Caco-2 (cell line): ENCODE measurements at regions not wholly inside any gene's neighbourhood (a gene's known extent, or its start where the extent isn't known, plus 50 kb on each side); places are given as distances from the start of the nearest gene placed in this dataset.

Source experiments
- BruUV-seq: library from RNA; stranded (reverse); fragments of 400-500 nt; replicated peaks from 2 replicates; lab custom pipeline; 2021; lab: Mats Ljungman, UMichigan
- CTCF ChIA-PET: fragments of 300-600 bp; sonication (Branson Sonifier 250); formaldehyde crosslinking; loops from one replicate; lab custom pipeline; 2022; ENCODE audit warnings: antibody characterized with exemption; lab: Charles Lee
- POLR2A ChIA-PET: fragments of 300-600 bp; sonication (Branson Sonifier 250); formaldehyde crosslinking; loops from one replicate; lab custom pipeline; 2022; ENCODE audit warnings: antibody characterized with exemption; lab: Charles Lee
- DNase-seq, 2 experiments: peaks; one replicate each; pipeline versions ENCODE4 v3.0.0 to v3.0.0-alpha.2; 2020 to 2022
- H3K27me3 ChIP-seq: replicated peaks from 2 replicates; pipeline ENCODE4 v1.6.0; 2011; ENCODE audit warnings: low read length; ENCODE audit not compliant: control insufficient read depth, insufficient read depth
- H3K36me3 ChIP-seq: 2 replicates; pipeline ENCODE4 v1.5.1; 2011; ENCODE audit warnings: low read length; ENCODE audit not compliant: control insufficient read depth, insufficient read depth
- H3K4me1 ChIP-seq: fragments of 250-450 bp; sonication (Bioruptor Pico); 2 replicates; pipeline ENCODE4 v1.5.1; 2020; ENCODE audit warnings: mild to moderate bottlenecking
- H3K4me3 ChIP-seq: 2 replicates; pipeline ENCODE4 v1.5.1; 2011; ENCODE audit warnings: low read depth, mild to moderate bottlenecking, control low read depth, low read length
- H3K9me3 ChIP-seq: fragments of 250-450 bp; sonication (Bioruptor Pico); 2 replicates; pipeline ENCODE4 v1.5.1; 2020; ENCODE audit warnings: mild to moderate bottlenecking, moderate library complexity
- H3K27ac Mint-ChIP-seq: one replicate; pipeline ENCODE4 v1.8.0; 2022; ENCODE audit warnings: mixed read lengths; ENCODE audit not compliant: unreplicated experiment
- H3K27me3 Mint-ChIP-seq: one replicate; pipeline ENCODE4 v1.8.0; 2022; ENCODE audit warnings: mixed read lengths; ENCODE audit not compliant: insufficient read depth, unreplicated experiment
- H3K36me3 Mint-ChIP-seq: one replicate; pipeline ENCODE4 v1.8.0; 2022; ENCODE audit warnings: mild to moderate bottlenecking, mixed read lengths; ENCODE audit not compliant: insufficient read depth, unreplicated experiment
- H3K4me1 Mint-ChIP-seq: one replicate; pipeline ENCODE4 v1.8.0; 2022; ENCODE audit warnings: low read depth, mixed read lengths; ENCODE audit not compliant: unreplicated experiment
- H3K4me3 Mint-ChIP-seq: one replicate; pipeline ENCODE4 v1.8.0; 2022; ENCODE audit warnings: mild to moderate bottlenecking, moderate library complexity, mixed read lengths; ENCODE audit not compliant: unreplicated experiment
- H3K9me3 Mint-ChIP-seq: one replicate; pipeline ENCODE4 v1.8.0; 2022; ENCODE audit warnings: mixed read lengths; ENCODE audit not compliant: unreplicated experiment
- intact Hi-C: fragments of 100-400 bp; cut with micrococcal nuclease; formaldehyde crosslinking; loops from one replicate; pipeline ENCODE4 v1.10.0; 2022; ENCODE audit not compliant: unreplicated experiment
- TF ChIP-seq, protein P1 (sequence below), 2 experiments: fragments of 200-600 bp in 1 of 2; IDR thresholded peaks; 1 replicate in 1 of 2; 2 replicates in 1 of 2; pipeline versions ENCODE4 v1.5.1 to v1.8.0; 2011 to 2022; ENCODE audit warnings: antibody characterized with exemption in 1 of 2, control low read depth in 1 of 2, inconsistent platforms in 1 of 2, low read depth in 1 of 2, low read length in 1 of 2, mild to moderate bottlenecking in 1 of 2, moderate library complexity in 1 of 2; ENCODE audit not compliant: insufficient read depth in 1 of 2, severe bottlenecking in 1 of 2, unreplicated experiment in 1 of 2

DNA sequence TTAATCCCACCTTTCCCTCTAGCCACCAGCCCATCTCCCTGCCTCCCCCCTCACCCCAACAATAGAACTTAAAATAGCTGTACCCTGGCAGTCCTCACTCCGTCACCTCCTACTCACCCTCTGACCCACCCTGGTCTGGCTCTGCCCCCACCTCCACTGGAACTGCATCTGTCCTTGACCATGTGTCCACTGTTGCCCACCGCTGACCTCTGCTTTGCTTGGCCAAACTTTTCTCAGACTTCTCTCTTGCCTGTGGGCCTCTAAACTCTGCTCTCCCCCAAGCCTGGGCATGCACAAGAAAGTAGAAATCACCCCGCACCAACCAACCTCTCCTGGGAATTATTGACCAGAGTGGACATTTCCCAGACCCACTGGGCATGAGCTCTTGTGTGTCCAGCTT, 169.8 kb downstream of the WSCD1 start:
- DNase-seq: no peak

GRCh38 chr17:6239241-6239798, 169.1 kb downstream of the WSCD1 start:
- Mint-ChIP-seq H3K9me3 (no peaks in the 10 kb centered on the region), H3K36me3 (no peaks in the 10 kb centered on the region), H3K27ac (no peak overlapping the region), H3K4me3 (no peak overlapping the region), H3K27me3 (peaks cover 10% of the 10 kb centered on the region), H3K4me1 (no peaks in the 10 kb centered on the region)
- TF ChIP-seq, protein P1, sequence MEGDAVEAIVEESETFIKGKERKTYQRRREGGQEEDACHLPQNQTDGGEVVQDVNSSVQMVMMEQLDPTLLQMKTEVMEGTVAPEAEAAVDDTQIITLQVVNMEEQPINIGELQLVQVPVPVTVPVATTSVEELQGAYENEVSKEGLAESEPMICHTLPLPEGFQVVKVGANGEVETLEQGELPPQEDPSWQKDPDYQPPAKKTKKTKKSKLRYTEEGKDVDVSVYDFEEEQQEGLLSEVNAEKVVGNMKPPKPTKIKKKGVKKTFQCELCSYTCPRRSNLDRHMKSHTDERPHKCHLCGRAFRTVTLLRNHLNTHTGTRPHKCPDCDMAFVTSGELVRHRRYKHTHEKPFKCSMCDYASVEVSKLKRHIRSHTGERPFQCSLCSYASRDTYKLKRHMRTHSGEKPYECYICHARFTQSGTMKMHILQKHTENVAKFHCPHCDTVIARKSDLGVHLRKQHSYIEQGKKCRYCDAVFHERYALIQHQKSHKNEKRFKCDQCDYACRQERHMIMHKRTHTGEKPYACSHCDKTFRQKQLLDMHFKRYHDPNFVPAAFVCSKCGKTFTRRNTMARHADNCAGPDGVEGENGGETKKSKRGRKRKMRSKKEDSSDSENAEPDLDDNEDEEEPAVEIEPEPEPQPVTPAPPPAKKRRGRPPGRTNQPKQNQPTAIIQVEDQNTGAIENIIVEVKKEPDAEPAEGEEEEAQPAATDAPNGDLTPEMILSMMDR (IDR thresholded peaks at IDR 0.05; ENCODE audit: insufficient read depth in 1 of 2, low read depth in 1 of 2, low read length in 1 of 2, severe bottlenecking in 1 of 2, unreplicated experiment in 1 of 2): no peak
- H3K4me1 ChIP-seq: no peaks in the 10 kb centered on the region
- no peaks in the 10 kb centered on the region for H3K36me3 ChIP-seq
- no peak overlapping the region for H3K4me3 ChIP-seq
- no peaks in the 10 kb centered on the region for H3K9me3 ChIP-seq
- CTCF ChIA-PET: no interaction called here
- intact Hi-C loops: no loop called here
- no peak for DNase-seq
- H3K27me3 ChIP-seq: no peaks in the 10 kb centered on the region
- POLR2A ChIA-PET: no interaction called here
- no TSS peak for BruUV-seq

More for the DNA sequence above, 169.8 kb downstream of the WSCD1 start:
- H3K27ac Mint-ChIP-seq: no peak overlapping the region
- no peaks in the 10 kb centered on the region for H3K9me3 Mint-ChIP-seq
- ChIA-PET POLR2A (no interaction called here), CTCF (no interaction called here)
- intact Hi-C loops: no loop called here
- H3K9me3 ChIP-seq: no peaks in the 10 kb centered on the region
- BruUV-seq: no TSS peak
- peaks cover 10% of the 10 kb centered on the region for H3K27me3 Mint-ChIP-seq
- TF ChIP-seq, protein P1 (IDR thresholded peaks at IDR 0.05; ENCODE audit: insufficient read depth in 1 of 2, low read depth in 1 of 2, low read length in 1 of 2, severe bottlenecking in 1 of 2, unreplicated experiment in 1 of 2): no peak
- no peaks in the 10 kb centered on the region for H3K4me1 ChIP-seq
- no peak overlapping the region for H3K4me3 ChIP-seq
- no peaks in the 10 kb centered on the region for H3K27me3 ChIP-seq
- no peaks in the 10 kb centered on the region for H3K36me3 Mint-ChIP-seq
- no peaks in the 10 kb centered on the region for H3K4me1 Mint-ChIP-seq
- no peaks in the 10 kb centered on the region for H3K36me3 ChIP-seq
- no peak overlapping the region for H3K4me3 Mint-ChIP-seq

GRCh38 chr17:6233856-6234255, 163.7 kb downstream of the WSCD1 start:
- ChIA-PET CTCF (no interaction called here), POLR2A (no interaction called here)
- H3K27me3 ChIP-seq: no peaks in the 10 kb centered on the region
- intact Hi-C loops: no loop called here
- no peak for DNase-seq
- Mint-ChIP-seq H3K4me1 (no peaks in the 10 kb centered on the region), H3K27me3 (no peaks in the 10 kb centered on the region), H3K27ac (no peak overlapping the region), H3K4me3 (no peak overlapping the region), H3K9me3 (no peaks in the 10 kb centered on the region), H3K36me3 (no peaks in the 10 kb centered on the region)
- TF ChIP-seq, protein P1 (IDR thresholded peaks at IDR 0.05; ENCODE audit: insufficient read depth in 1 of 2, low read depth in 1 of 2, low read length in 1 of 2, severe bottlenecking in 1 of 2, unreplicated experiment in 1 of 2): no peak
- no TSS peak for BruUV-seq
- no peaks in the 10 kb centered on the region for H3K4me1 ChIP-seq
- no peak overlapping the region for H3K4me3 ChIP-seq
- no peaks in the 10 kb centered on the region for H3K9me3 ChIP-seq
- no peaks in the 10 kb centered on the region for H3K36me3 ChIP-seq
